Ascending aorta (tissue), 2 donors: ENCODE measurements at regions not wholly inside any gene's neighbourhood (a gene's known extent, or its start where the extent isn't known, plus 50 kb on each side); places are given as distances from the start of the nearest gene placed in this dataset.
A peak's percentile ranks its signal among the peaks of the same experiment; 100 is the strongest.

ENCODE experiments used
- DNase-seq, 2 donors: peaks; one replicate each; pipeline ENCODE4 v3.0.0-alpha.2; 2019; ENCODE audit warnings: low spot score in 2 of 2
- H3K27ac ChIP-seq, 2 donors: fragments of 200-600 bp; sonication (generic); one replicate each; pipeline ENCODE4 v1.5.1; 2016 to 2017; ENCODE audit warnings: mild to moderate bottlenecking in 1 of 2
- H3K27me3 ChIP-seq: fragments of 200-600 bp; sonication (generic); one replicate; pipeline ENCODE4 v1.5.1; 2017
- H3K36me3 ChIP-seq, 2 donors: fragments of 200-600 bp; sonication (generic); one replicate each; pipeline ENCODE4 v1.5.1; 2016
- H3K4me1 ChIP-seq, 2 donors: fragments of 200-600 bp; sonication (generic); one replicate each; pipeline ENCODE4 v1.5.1; 2016 to 2017; ENCODE audit warnings: mild to moderate bottlenecking in 1 of 2
- H3K4me3 ChIP-seq, 2 donors: fragments of 200-600 bp; sonication (generic); one replicate each; pipeline ENCODE4 v1.5.1; 2016 to 2017; ENCODE audit warnings: mild to moderate bottlenecking in 1 of 2
- H3K9me3 ChIP-seq, 2 donors: fragments of 200-600 bp; sonication (generic); one replicate each; pipeline ENCODE4 v1.5.1; 2016
- intact Hi-C: fragments of 100-400 bp; cut with DNase I; formaldehyde crosslinking; loops from one replicate; pipeline ENCODE4 v1.15.1; 2023
- TF ChIP-seq, protein P1 (sequence below), 3 experiments: fragments of 200-600 bp in 2 of 3; fragments of 450-650 bp in 1 of 3; sonication (generic) in 2 of 3; IDR thresholded peaks; one replicate each; pipeline ENCODE4 v1.5.1; 2016 to 2019; ENCODE audit warnings: antibody characterized with exemption in 3 of 3, mild to moderate bottlenecking in 1 of 3, moderate library complexity in 1 of 3

DNA sequence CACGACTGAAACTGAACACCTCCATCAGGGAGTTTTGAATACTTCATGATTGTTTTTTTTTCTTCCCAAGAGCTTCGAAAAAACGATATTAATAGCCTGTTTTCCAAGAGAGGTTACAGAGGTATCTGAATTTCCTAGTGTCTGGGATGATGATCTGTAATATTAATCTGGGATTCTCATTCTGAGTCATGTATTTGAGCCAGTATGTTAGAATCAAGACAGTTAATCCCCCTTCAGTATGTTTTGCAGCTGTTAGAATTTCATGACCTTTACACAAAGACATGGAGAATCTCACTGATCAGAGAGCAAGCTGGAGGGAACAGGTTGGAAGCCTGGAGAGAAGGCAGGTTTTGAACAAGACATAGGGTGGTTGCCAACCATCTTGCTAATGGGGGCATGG, 234.5 kb upstream of the GAP43 start:
- TF ChIP-seq, protein P1, sequence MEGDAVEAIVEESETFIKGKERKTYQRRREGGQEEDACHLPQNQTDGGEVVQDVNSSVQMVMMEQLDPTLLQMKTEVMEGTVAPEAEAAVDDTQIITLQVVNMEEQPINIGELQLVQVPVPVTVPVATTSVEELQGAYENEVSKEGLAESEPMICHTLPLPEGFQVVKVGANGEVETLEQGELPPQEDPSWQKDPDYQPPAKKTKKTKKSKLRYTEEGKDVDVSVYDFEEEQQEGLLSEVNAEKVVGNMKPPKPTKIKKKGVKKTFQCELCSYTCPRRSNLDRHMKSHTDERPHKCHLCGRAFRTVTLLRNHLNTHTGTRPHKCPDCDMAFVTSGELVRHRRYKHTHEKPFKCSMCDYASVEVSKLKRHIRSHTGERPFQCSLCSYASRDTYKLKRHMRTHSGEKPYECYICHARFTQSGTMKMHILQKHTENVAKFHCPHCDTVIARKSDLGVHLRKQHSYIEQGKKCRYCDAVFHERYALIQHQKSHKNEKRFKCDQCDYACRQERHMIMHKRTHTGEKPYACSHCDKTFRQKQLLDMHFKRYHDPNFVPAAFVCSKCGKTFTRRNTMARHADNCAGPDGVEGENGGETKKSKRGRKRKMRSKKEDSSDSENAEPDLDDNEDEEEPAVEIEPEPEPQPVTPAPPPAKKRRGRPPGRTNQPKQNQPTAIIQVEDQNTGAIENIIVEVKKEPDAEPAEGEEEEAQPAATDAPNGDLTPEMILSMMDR (IDR thresholded peaks at IDR 0.05) = no peak
- H3K27me3 ChIP-seq = no peaks in the 10 kb centered on the region
- H3K9me3 ChIP-seq = no peaks in the 10 kb centered on the region
- DNase-seq = no peak
- H3K4me3 ChIP-seq = no peak overlapping the region
- H3K4me1 ChIP-seq = peaks cover 0 to 11% of the 10 kb centered on the region in 2 donors
- no peaks in the 10 kb centered on the region for H3K36me3 ChIP-seq
- intact Hi-C loops = no loop called here
- peak overlapping the region; percentile 27 to 67 for H3K27ac ChIP-seq

DNA sequence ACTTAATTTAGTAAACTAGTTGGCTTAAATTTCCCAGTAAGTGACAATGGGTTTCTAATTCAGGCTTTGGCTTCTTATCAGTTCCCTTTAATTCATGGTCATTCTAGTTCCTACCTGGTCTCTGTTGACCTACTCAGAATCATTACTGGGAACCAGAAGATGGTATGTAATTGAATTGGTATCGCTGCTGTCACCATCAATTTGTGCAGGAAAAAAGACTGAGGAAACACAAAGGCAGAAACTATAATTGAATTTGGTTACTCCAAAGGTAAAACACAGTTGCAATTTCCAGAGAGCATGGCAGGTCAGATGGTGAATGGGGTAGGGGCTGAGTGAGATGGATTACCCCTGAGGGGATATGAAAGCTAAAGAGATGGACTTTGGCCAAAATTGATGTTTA, 226.5 kb upstream of the GAP43 start:
- Histone ChIP-seq H3K27me3 (no peaks in the 10 kb centered on the region), H3K27ac (no peak overlapping the region), H3K9me3 (no peaks in the 10 kb centered on the region), H3K4me3 (no peak overlapping the region), H3K4me1 (peaks cover 0 to 6% of the 10 kb centered on the region in 2 donors), H3K36me3 (no peaks in the 10 kb centered on the region)
- no peak for DNase-seq
- intact Hi-C loops = no loop called here
- TF ChIP-seq, protein P1 (IDR thresholded peaks at IDR 0.05) = no peak

DNA sequence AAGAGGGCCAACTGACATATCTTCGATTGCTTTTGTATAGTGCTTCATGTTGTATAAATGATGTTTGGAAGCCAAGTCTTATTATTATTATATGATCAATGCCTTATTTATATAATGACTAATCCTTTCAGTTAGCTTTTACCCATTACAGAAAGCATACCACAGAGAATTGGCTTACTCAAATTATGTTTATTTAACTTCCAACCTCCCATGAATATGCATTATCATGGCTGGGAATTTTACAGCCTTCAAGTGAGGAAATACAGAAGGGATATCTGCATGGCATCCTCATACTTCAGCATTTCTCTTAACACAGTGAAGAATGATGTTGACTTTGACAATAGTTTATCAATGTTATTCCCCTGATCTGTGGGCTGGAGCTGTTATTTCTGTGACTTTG, 225.9 kb upstream of the GAP43 start:
- Histone ChIP-seq H3K36me3 (no peaks in the 10 kb centered on the region), H3K9me3 (no peaks in the 10 kb centered on the region), H3K4me1 (peaks cover 0 to 6% of the 10 kb centered on the region in 2 donors), H3K4me3 (no peak overlapping the region), H3K27ac (no peak overlapping the region), H3K27me3 (no peaks in the 10 kb centered on the region)
- no peak for DNase-seq
- TF ChIP-seq, protein P1 (IDR thresholded peaks at IDR 0.05) = no peak
- intact Hi-C loops = no loop called here

- Histone ChIP-seq H3K4me3 (no peak overlapping the region), H3K4me1 (peaks cover 0 to 6% of the 10 kb centered on the region in 2 donors), H3K27ac (no peak overlapping the region), H3K9me3 (no peaks in the 10 kb centered on the region), H3K36me3 (no peaks in the 10 kb centered on the region), H3K27me3 (no peaks in the 10 kb centered on the region)
- DNase-seq = no peak
- intact Hi-C loops = no loop called here
- TF ChIP-seq, protein P1 (IDR thresholded peaks at IDR 0.05) = no peak
Measured at GRCh38 chr3:115398506-115398905, 224.8 kb upstream of the GAP43 start.

- Histone ChIP-seq H3K36me3 (no peaks in the 10 kb centered on the region), H3K4me1 (peaks cover 0 to 6% of the 10 kb centered on the region in 2 donors), H3K27me3 (no peaks in the 10 kb centered on the region), H3K4me3 (no peak overlapping the region), H3K9me3 (no peaks in the 10 kb centered on the region), H3K27ac (peak overlapping the region; percentile 80 to 85)
- intact Hi-C loops = loop anchor here (5.0 kb wide), 2 partner anchors 162 to 293 kb away; no protein-coding TSS in a partner anchor
- TF ChIP-seq, protein P1 (IDR thresholded peaks at IDR 0.05) = no peak
- no peak for DNase-seq
Measured at GRCh38 chr3:115399750-115400149, 223.6 kb upstream of the GAP43 start.

DNA sequence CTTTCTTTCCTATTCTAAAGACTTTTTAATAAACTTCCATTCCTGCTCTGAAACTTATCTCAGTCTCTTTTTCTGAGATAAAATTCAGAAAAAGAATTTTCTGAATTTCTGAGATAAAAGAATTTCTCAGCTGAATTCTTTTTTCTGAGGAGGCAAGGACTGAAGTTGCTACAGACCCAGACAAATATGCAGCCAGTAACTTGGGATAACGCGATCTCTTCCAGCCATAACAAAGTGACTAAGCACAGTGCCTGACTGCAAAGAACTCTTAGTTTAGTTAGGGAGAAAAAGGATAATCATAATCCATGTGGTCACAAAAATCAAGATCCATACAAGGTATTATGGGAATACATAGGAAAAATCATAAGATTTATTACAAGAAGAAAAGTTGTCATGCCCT, 222.0 kb upstream of the GAP43 start:
- Histone ChIP-seq H3K27ac (peak overlapping the region; percentile 80 to 85), H3K36me3 (no peaks in the 10 kb centered on the region), H3K4me3 (peak overlapping the region in 1 of 2 donors; percentile 13), H3K9me3 (no peaks in the 10 kb centered on the region), H3K4me1 (peaks cover 0 to 6% of the 10 kb centered on the region in 2 donors), H3K27me3 (no peaks in the 10 kb centered on the region)
- intact Hi-C loops = loop anchor here (1.0 to 5.0 kb wide), 4 partner anchors 164 to 383 kb away; partner anchors contain the start of gene ZBTB20
- TF ChIP-seq, protein P1 (IDR thresholded peaks at IDR 0.05) = no peak
- peak in 1 of 2 donors; percentile 72 for DNase-seq
